ENCODE measurements at regions not wholly inside any gene's neighbourhood (a gene's known extent, or its start where the extent isn't known, plus 50 kb on each side); places are given as distances from the start of the nearest gene placed in this dataset.

DNA sequence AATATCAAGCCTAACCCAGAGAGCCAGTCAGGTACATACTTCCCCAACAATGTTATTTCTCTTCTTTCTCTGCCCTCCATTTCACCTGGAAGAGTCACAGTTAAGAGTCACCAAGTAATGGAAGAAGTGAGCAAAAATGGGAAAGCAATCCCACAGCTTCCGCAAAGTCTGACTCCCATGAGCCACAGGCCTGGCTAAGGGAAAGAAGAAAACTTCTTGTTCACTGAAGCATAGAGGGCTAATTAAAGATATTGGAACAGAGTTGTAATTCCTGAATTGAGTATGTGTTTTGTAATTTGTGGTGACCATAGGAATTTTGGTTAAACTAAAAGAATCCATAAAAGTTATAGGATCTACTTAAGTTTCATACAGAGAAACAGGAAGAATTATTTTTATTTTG is 830.9 kb upstream of the PCDH20 start:
- ChIA-PET POLR2A (no interaction called here), CTCF (ENCODE audit: low intra/inter-chr PET ratio, low total read pairs) (no interaction called here)
- no peak for ATAC-seq
- no peaks in the 10 kb centered on the region for H3K36me3 ChIP-seq (replicated peaks in 1 of 2; ENCODE audit: control insufficient read depth in 1 of 2, insufficient read depth in 2 of 2, low read length in 2 of 2)
- H3K4me3 ChIP-seq (replicated peaks in 1 of 3; ENCODE audit: insufficient read depth in 1 of 3, low read depth in 2 of 3, low read length in 3 of 3) = no peak overlapping the region
- WGBS (ENCODE audit: low lambda C conversion rate) = 95% methylated on average over 1 of the region's 1 CpG
- no peak overlapping the region for H3K27ac ChIP-seq (ENCODE audit: extremely low read length, insufficient read depth, low read length)
- H3K4me2 ChIP-seq (ENCODE audit: low read depth, low read length) = no peak overlapping the region
- no peak for TF ChIP-seq TP53 (CRISPR knock-in tag; conservative IDR thresholded peaks at IDR 0.05)
- TF ChIP-seq, protein P1, sequence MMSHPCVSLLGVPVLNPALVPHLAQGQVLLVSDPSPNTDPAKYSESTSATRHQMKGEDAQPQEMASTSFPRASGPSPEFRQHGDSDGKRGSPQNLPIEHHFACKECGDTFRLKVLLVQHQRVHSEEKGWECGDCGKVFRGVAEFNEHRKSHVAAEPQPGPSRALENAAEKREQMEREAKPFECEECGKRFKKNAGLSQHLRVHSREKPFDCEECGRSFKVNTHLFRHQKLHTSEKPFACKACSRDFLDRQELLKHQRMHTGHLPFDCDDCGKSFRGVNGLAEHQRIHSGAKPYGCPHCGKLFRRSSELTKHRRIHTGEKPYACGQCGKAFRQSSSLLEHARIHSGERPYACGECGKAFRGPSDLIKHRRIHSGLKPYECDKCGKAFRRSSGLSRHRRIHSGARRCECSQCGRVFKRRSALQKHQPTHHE (CRISPR knock-in tag; IDR thresholded peaks at IDR 0.05; ENCODE audit: borderline replicate concordance) = no peak
- TF ChIP-seq ZBTB7B (CRISPR knock-in tag; IDR thresholded peaks at IDR 0.05) = no peak
- TF ChIP-seq JUND (CRISPR knock-in tag; IDR thresholded peaks at IDR 0.05) = no peak
- TF ChIP-seq, protein P2, sequence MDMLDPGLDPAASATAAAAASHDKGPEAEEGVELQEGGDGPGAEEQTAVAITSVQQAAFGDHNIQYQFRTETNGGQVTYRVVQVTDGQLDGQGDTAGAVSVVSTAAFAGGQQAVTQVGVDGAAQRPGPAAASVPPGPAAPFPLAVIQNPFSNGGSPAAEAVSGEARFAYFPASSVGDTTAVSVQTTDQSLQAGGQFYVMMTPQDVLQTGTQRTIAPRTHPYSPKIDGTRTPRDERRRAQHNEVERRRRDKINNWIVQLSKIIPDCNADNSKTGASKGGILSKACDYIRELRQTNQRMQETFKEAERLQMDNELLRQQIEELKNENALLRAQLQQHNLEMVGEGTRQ (IDR thresholded peaks at IDR 0.05; ENCODE audit: low read depth, low read length) = no peak
- TF ChIP-seq, protein P2 (CRISPR knock-in tag; IDR thresholded peaks at IDR 0.05; ENCODE audit: borderline replicate concordance) = no peak
- no peak for TF ChIP-seq NFYC (CRISPR knock-in tag; IDR thresholded peaks at IDR 0.05)
- TF ChIP-seq ZNF737 (CRISPR knock-in tag; IDR thresholded peaks at IDR 0.05; ENCODE audit: borderline replicate concordance) = no peak
- TF ChIP-seq, protein P3, sequence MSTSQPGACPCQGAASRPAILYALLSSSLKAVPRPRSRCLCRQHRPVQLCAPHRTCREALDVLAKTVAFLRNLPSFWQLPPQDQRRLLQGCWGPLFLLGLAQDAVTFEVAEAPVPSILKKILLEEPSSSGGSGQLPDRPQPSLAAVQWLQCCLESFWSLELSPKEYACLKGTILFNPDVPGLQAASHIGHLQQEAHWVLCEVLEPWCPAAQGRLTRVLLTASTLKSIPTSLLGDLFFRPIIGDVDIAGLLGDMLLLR (CRISPR knock-in tag; IDR thresholded peaks at IDR 0.05) = no peak
- no peak for TF ChIP-seq ZNF234 (CRISPR knock-in tag; conservative IDR thresholded peaks at IDR 0.05)
- no peak for TF ChIP-seq GFI1 (CRISPR knock-in tag; IDR thresholded peaks at IDR 0.05; ENCODE audit: borderline replicate concordance)
- TF ChIP-seq NFRKB (IDR thresholded peaks at IDR 0.05) = no peak
- TF ChIP-seq, protein P4, sequence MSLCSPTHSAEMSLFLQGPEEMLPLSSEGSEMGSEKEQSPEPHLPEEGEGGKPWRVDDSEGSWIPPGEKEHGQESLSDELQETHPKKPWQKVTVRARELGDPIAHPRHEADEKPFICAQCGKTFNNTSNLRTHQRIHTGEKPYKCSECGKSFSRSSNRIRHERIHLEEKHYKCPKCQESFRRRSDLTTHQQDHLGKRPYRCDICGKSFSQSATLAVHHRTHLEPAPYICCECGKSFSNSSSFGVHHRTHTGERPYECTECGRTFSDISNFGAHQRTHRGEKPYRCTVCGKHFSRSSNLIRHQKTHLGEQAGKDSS (CRISPR knock-in tag; IDR thresholded peaks at IDR 0.05; ENCODE audit: borderline replicate concordance, low read depth) = no peak
- H2AFZ ChIP-seq (ENCODE audit: low read length) = no peak overlapping the region
- H3K4me1 ChIP-seq (ENCODE audit: insufficient read depth, low read length) = no peaks in the 10 kb centered on the region
- H3K9ac ChIP-seq (ENCODE audit: insufficient read depth, low read depth, low read length) = no peak overlapping the region
- no peak for DNase-seq (ENCODE audit: low spot score)
- no peaks in the 10 kb centered on the region for H3K27me3 ChIP-seq (ENCODE audit: control insufficient read depth in 1 of 2, insufficient read depth in 2 of 2, low read length in 2 of 2)
- H3K9me3 ChIP-seq (ENCODE audit: low read length) = no peaks in the 10 kb centered on the region
- FAIRE-seq = no peak
- no peaks in the 10 kb centered on the region for H3K79me2 ChIP-seq (ENCODE audit: insufficient read depth, low read length)
- no TSS peak for BruUV-seq (replicated peaks)
- no peaks in the 10 kb centered on the region for H4K20me1 ChIP-seq (ENCODE audit: insufficient read depth, low read length)
- in situ Hi-C loops (cut with HindIII; ENCODE audit: extremely low pct_ligation_motif_present, low pct_unique_long_range_greater_than_20kb) (no loop called here), intact Hi-C loops (cut with micrococcal nuclease; ENCODE audit: unreplicated experiment) (no loop called here)
